Middle frontal gyrus (tissue), 1 donor: ENCODE measurements at regions not wholly inside any gene's neighbourhood (a gene's known extent, or its start where the extent isn't known, plus 50 kb on each side); places are given as distances from the start of the nearest gene placed in this dataset.

Source experiments
- DNase-seq: peaks from one replicate; pipeline ENCODE4 v3.0.0-alpha.2; 2015; ENCODE audit warnings: low spot score; ENCODE audit errors: extremely low spot score

DNA sequence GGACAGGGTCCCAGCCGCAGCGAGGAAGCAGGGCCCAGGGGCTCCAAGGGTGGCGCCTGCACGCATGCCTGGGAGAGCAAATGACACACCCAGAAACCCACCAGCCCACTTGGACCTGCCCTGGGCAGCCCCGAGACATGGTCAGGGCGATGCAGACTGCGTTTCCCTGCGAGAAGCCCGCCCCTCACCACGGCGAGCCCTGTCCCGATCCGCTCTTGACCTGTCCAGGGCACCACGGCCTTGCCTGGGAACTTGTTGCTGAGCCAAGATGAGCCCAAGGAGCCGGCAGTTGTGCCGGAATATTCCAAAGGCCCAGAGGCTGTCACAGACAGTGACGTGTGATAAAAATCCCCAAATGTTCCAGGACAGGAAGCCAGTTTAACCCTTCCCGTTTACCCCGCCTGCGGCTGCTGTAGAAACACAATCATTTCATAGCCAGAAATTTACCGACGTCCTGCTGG lies 78.1 kb downstream of the SIK1 start:
- no peak for DNase-seq

DNA sequence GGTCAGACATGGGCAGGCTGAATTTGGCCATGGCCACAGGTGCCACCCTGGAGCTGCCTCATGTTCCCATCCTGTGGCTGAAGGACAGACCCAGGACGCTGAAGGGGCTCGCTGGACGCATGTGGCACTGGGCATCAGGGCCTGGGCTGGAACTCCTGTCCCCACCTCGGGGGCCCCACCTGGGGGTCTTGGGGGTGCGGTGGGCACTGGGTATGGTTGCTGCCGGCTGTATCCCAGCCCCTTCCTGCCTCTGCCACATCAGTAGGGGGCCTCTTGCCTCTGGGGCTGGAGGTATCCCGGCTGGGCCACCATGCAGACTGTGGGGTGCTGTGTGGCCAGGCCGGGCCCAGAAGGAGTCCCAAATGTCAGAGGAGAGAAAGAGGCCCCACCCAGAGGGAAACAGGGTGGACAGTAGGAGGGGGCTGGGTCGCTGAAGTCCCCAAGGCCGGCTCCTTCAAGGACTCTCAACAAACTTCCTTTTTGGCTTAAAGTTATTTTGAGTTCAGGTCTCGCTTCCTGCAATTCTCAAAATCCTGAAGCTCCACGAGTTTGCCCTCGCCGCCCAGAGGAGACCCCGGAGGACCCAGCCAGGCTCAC lies 78.7 kb downstream of the SIK1 start:
- no peak for DNase-seq

DNA sequence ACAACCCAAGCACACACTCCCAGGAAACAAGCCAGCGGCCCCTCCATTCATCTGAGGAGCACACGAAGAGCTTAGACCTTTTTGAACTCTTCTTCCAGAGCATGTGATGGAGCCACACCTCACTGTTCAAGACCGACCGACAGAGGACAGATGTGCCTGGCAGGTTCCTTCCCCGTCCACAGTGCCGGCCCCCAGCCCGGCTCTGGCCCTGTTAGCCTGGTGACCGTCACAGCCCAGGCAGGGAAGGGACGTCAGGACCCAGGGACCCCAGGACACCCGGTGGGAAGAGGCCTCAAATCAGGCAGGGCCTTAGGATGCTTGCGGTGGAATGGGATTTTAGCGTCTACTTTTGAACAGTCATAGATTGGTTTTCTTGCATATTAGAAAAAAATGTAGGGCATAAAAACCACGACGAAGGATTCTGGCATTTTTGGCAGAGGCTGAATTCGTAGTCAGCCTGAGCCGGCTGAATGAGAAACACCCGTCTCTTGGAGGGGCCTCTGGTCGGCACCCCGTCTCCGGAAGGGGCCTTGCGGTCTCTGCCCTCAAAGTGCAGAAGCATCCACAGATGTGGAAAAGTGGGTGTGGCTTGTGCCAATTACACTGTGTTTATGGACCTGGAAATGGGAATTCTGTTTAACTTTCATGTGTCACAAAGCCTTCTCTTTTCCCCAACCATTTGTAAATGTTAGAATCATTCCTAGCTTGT lies 79.3 kb downstream of the SIK1 start:
- DNase-seq: no peak

DNA sequence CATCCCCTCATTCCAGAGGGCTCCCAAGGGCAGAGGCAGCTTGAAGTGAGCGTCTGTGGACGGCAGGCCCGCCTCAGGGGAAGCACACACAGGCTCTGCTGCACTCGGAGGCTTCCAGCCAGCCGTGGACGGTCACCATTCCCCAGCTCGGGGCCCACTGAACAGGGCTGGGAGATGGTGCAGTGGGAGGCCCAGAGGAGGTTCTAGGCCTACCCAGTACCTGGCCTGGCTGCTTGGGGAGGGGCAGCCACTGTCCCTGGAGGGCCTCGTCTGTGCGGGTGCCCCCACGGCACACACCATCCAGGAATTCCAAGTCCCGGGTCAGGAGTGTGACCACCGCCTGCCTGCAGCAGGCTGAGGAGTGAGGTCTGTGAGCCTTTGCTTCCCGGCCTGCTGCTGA lies 80.4 kb downstream of the SIK1 start:
- no peak for DNase-seq

DNA sequence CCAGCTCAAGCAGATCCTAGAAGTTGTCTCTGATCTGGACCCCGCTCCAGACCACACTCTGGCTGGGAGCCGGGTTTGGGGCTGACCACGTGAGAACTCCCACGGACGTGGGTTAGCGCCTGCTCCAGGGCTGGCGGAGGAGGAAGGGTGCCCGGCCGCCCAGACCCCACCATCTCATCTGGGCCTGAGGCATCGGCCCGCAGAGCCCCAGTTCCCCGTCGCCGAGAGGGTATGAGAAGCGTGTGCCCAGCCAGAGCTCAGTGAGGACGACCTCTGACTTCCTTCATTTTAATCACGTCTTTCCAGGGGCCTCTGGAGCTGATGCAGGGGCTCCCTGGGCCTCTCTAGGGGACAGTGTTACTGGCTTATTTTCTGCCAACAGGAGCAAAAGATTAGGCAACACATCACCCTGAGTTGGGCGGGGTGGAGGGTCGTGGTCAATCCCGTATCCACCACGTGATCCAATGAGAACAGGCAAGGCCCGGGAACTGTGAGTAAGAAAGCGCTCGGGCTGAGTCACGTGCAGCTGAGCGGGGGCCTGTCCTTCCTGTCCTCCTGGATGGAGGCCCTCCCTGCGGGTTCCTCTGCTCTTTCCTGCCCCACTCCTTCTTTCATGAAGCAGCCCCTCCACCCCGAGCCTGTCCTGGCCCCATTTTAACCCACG lies 81.1 kb downstream of the SIK1 start:
- no peak for DNase-seq

DNA sequence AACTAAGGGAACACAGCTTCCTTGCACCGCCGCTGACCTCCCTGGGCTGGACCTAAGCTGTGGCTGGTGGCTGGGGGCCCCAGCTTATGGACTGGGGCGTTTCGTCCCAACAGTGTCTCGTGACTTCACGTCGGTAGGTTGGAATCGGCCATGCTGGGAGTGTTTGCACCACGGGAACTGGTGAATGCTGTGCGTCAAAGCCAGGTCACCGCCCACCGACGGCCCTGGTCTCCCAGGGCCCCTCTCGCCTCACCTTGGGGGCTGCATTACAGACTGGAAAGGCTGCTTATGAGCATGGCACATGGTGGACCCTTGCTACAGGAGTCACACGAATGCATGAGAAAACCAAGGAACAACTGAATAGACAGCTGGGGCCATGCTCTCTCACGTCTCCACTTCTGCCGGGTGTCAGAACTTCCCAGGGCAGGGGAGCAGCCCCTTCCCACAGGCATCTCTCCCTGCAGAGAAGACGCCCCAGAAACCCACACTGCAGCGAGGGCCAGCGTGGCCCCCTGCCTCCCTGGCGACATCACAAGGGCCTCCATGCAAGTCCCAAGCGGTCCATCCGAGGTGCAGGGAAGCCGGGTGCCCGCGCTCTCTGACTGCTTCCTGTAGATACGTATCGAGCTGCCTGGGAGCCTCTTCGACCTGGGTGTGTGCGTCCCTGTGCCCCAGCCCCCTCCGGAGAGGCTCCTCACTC lies 81.7 kb downstream of the SIK1 start:
- no peak for DNase-seq

DNA sequence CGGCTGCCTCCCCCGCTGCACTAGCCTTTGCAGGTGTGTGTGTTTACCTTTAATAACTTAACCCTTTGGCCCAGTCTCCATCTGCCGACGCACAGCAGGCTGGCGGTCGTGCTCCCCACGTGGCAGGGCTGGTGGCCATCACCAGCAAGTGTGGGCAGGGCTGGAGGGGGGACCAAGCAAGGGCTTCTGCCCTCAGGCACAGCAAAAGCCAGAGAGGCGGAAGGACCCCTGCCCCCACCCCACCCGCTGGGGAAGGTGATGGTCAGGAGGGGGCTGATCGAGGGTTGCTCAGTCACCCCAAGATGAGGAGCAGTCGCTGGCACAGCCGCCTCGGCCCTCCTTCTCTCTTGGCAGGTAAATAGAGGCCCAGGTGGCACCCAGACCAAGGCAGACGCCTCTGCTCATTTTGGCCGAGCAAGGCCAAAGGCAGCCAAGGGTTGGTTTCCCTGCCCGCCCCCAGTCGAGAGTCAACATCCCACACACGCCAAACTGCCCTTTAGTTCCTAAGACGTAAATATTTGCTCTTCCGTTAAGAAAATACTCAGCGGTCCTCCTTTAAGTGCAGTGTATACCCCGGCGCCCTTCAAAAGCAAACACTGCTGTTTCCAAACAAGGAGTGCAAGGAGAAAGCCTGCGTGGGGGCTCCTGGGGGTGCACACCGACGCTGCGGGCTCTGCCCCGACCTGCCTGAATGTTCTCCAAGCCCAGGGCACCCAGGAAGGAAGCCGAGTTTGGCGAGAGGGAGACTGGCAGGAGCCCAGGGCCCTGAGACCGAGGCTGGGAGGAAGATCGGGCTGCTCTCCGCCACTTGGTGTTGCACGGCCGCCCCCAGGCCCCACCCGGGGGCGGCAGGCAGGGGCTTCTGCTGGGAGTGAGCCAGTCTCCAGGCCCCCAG lies 82.7 kb downstream of the SIK1 start:
- DNase-seq: no peak

DNA sequence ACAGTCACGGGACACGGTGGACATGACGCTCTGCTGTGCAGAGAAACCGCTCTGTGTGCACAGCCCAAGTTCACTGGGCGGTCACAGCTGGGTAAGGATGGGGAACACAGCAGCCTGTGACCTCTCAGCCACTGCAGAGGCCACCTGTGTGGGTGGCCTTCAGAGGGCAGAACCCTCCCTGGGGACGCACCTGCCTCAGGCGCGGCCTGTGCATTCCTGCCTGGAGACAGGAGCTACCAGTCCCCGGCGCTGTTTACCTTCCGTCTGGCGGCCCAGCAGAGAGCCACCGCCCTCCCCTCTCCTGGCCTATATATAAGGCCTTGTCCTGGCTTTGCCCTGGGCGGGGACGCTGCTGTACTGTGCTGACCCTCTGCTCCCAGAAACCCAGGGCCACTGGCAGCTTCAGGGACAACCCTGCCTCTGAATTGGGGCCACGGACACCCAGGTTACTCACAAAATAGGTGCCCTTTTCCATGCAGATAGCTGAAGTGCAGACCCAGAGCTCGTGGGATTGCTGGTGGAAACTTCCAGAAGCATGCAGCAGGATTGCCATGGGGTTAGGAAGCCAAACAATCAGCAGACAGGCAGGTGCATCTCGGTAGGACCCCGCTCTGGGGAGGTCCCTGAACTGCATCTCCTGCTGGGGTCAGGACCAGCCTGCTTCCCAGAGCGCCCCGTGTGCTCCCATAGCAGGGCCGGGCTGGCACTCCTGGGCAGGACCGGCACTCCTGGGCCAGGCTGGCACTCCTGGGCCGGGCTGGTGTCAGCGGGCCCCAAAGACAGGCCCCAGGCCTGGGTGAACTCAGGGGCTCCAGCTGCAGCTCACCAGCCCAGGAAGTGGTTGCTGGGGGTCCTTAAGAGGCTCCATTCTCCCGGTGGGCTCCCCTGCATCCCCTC lies 83.6 kb downstream of the SIK1 start:
- no peak for DNase-seq

DNA sequence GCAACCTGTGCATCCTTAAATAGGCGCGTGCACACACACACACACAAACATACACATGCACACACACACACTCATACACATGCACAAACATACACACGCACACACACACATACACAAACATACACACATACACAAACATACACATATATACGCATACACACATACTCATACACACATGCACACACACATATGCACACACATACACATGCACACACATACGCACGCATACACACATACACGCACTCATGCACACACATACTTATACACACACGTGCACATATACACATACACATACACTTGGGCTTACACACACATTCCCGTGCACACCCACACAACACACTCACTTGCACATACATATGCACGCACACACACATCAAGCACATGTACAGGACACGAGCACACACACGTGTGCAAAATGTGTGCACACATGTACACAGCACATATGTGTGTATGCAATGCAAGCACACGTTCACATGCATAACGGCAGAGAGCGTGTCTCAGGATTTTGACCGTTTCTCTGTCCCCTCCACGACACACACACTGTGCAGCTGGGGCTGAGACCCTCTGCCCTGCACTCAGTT lies 84.5 kb downstream of the SIK1 start:
- DNase-seq: no peak

DNA sequence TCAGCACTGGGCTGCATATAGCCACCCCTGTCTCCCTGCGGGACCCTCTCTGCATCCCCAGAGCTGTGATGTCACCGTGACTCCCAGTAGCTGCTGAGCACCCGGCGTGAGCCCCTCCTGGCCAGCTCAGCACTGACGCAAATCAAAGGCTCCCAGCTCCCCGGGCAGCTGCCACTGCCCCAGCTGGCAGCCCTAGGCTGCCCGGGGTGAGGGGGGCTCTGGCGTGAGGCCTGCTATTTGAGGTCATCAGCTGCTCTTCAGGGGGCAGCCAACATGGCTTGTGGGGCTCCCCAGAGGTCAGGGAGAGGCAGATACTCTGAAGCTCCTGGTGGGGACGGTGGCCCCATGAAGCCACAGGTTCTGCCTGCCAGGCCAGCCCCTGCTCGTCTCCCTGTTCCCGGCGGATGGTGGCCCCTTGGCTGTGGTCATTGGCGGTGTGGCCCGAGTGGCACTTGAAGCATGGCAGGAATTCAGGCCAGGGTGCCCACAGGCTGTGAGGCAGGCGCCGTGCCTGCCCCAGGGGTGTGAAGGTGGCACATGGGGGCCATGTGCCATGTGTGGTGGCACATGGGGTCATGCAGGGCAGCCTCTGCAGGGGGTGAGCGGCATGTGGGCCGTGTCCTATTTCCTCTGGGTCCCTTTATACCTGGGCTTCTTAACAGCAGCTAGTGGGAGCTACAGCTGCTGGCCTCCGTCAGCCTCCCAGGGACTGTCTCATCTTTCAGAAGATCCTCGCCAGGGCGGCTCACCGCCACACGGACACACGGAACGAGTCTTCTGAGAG lies 85.4 kb downstream of the SIK1 start:
- no peak for DNase-seq

DNA sequence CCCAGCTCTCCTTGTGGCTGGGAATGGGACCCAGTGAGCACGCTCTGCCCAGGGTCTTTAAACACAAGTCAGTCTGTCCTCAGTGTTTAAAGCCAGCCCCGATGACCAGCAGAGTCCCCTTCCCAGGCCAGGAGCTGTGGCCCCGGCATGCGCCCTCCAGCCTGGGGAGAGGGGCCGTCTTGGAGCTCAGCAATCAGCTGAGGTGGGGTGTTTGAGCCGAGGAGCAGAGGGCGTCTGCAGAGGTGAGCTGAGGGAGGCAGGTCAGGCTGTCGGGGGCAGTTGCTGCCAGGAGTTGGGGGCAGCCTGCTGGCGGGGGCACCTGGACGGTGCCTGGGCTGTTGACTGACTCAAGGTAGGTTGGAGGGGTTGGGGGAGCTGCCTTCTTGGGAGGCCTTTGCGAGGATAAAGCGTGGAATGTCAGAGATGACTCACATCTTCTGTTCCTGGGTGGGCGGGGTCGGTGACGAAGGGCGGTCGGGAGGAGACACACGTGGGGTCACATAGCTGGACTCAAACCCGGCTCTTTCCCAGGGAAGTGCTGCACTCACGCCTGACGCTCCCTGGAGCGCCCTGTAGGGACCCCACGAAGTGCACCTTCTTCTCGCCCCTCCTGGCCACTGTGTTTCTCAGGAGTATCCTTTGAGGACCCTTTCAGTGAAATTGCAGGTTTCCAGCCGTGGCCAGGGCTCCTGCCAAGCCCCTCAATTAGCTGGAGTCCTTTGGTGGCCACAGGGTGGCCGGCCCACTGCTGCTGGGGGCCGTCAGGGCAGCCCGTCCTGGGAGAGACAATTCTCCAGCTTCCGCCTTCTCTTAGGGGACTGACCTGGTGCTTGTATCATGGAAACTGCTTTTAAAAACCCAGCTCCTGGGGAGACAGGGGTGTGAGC lies 86.2 kb downstream of the SIK1 start:
- DNase-seq: no peak

DNA sequence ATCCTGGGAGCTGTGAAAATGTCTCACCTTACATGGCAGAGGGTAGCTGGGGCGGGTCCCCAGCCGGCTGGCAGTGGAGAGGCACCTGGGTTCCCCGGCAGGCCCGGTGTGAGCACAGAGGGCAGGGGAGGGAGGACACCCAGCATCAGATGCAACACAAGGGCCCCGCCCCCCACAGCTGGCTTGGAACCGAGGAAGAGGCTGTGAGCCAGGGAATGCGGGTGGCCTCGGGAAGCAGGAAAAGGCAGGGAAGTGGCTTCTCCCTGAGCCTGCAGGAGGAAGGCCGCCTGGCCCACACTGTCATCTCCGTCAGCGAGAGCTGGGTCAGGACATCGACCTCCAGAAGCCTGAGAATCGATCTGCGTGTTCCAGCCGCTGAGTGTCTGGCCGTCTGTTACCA lies 87.3 kb downstream of the SIK1 start:
- no peak for DNase-seq

DNA sequence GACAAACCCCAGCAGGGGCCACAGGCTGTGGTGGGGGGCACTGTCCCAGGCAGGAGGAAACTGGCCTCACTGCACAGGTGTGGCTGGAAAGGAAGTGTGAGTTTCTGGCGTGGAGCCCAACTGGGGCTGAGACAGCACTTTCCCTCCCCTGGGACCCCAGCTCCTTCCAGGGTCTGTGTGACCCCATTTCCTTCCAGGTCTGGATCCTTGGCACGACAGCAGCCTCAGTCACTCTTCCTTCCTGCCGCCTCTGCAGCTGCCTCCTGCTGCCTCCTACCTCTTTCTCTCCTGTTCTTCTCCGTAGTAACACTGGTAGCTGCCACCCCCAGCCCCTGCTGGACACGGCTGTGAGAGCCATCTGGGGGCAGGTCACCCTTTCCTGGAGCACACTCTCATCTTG lies 88.0 kb downstream of the SIK1 start:
- no peak for DNase-seq

DNA sequence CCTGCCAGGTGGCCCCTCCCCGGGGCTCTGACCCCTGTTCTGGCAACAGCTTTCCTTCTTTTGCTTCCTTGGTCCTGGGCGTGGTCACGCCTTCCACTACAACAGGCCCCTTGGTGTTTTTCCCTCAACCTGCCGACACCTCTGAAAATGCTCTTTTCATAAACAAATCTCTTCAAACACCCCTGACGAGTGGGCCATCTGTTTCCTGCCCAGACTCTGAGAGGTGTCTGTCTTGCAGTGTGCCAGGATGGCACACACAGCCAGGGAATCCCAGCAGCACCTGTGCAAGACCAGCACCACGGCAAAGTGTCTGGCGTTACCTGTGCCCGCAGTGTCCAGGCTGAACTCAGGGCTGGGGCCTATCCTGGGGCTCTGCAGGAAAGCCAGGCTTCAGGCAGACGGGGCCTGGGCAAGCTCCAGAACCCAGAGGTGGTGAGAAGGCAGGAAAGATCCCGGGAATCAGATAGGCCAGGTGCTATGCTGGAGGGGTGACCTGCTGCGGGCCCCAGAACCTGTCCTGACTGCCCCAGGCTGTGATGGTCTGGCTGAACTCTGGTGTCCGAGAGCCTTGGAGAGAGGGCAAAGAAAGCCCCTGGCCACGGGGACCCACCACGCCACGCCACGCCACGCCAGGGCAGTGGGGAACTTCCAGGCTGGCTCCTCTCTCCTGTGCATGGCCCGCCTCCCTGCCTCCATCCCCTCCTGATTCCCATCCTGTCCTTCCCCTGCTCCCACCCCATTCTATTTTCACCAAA lies 88.9 kb downstream of the SIK1 start:
- no peak for DNase-seq

DNA sequence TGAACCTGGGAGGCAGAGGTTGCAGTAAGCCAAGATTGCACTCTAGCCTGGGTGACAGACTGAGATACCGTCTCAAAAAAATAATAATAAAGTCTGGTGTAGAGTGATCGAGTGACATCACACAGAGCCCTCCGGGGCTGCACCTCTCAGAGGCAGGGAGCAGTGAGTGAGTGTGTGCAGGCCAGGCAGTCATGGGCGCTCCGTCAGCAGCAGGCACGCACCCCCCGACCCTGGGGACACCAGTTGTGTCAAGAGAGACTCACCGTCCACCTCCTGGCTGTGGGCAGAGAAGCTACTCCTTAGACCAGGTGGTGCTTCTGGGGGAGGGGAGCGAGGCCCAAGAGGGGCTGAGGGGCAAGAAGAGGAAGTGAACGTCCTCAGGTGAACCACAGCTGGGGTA lies 91.8 kb downstream of the SIK1 start:
- DNase-seq: no peak

DNA sequence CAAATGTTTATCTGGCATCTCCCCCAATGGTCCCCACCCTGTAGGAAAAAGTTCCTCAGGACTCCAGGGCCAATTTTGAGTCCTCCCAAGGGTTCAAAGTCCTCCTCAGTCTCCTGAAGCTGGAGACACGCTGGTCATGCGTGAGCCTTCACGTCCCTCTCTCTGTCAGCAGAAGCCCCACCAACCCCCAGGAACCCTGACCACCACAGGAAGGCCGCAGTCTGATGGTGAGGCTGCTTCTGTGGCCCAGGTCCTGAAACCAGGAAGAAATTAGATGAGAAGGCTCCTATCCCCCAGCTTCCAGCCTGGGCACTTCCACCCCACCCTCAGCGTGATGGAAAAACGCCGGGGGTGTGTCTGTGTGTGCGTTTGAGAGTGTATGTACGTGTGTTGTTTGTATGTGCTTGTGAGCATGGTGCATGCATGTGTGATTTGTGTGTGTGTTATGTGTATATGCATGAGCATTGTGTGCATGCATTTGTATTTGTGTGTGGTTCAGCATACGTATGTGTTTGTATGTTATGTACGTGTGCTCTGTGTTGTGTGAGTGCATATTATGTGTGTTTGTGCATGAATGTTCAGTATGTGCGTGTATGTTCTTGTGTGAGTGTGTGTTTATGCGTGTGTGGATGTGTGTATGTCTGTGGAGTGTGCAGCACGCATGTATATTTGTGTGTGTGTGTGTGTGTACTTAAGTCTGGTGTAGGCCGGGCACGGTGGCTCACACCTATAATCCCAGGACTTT lies 92.5 kb downstream of the SIK1 start:
- DNase-seq: no peak
